Naive thymus-derived CD8-positive, alpha-beta T cell (primary cell): ENCODE measurements at regions not wholly inside any gene's neighbourhood (a gene's known extent, or its start where the extent isn't known, plus 50 kb on each side); places are given as distances from the start of the nearest gene placed in this dataset.

ENCODE experiments used
- ATAC-seq, 2 donors: fragments of 150-1000 bp; cut with Tn5 transposase in 1 of 2; sonication (Bioruptor Pico), chemical (Tn5 transposase) in 1 of 2; 1 replicate in 1 of 2; 2 replicates in 1 of 2; pipeline ENCODE4 v1.10.0; 2021; ENCODE audit warnings: mild to moderate bottlenecking in 2 of 2, moderate library complexity in 2 of 2
- POLR2A ChIA-PET: fragments of 350-600 bp; sonication (Branson Sonifier 250); formaldehyde crosslinking; loops from one replicate; lab custom pipeline; 2021; ENCODE audit warnings: antibody characterized with exemption; lab: Charles Lee
- DNase-seq, 10 donors: peaks; one replicate each; pipeline versions ENCODE4 v3.0.0 to v3.0.0-alpha.2; 2020 to 2022
- H3K27ac Mint-ChIP-seq, 10 donors: one replicate each; pipeline ENCODE4 v1.8.0; 2020 to 2022; ENCODE audit warnings: mild to moderate bottlenecking in 10 of 10, mixed read lengths in 10 of 10, moderate library complexity in 4 of 10, inconsistent platforms in 1 of 10
- H3K27me3 Mint-ChIP-seq, 5 donors: one replicate each; pipeline ENCODE4 v1.8.0; 2021 to 2022; ENCODE audit warnings: mixed read lengths in 5 of 5
- H3K36me3 Mint-ChIP-seq, 3 donors: one replicate each; pipeline ENCODE4 v1.8.0; 2020 to 2022; ENCODE audit warnings: mixed read lengths in 3 of 3, mild to moderate bottlenecking in 2 of 3, inconsistent platforms in 1 of 3
- H3K4me1 Mint-ChIP-seq, 4 donors: one replicate each; pipeline ENCODE4 v1.8.0; 2021 to 2022; ENCODE audit warnings: mixed read lengths in 4 of 4
- H3K4me3 Mint-ChIP-seq, 10 donors: one replicate each; pipeline ENCODE4 v1.8.0; 2020 to 2022; ENCODE audit warnings: mild to moderate bottlenecking in 10 of 10, mixed read lengths in 10 of 10, moderate library complexity in 6 of 10, inconsistent platforms in 1 of 10
- H3K9me3 Mint-ChIP-seq, 9 donors: one replicate each; pipeline ENCODE4 v1.8.0; 2020 to 2022; ENCODE audit warnings: mixed read lengths in 9 of 9, mild to moderate bottlenecking in 3 of 9, inconsistent platforms in 1 of 9, moderate library complexity in 1 of 9

- Mint-ChIP-seq H3K36me3 (no peaks in the 10 kb centered on the region), H3K4me3 (no peak overlapping the region), H3K4me1 (no peaks in the 10 kb centered on the region), H3K9me3 (no peaks in the 10 kb centered on the region), H3K27me3 (peaks cover 26 to 62% (median 52%) of the 10 kb centered on the region in 5 donors), H3K27ac (peak overlapping the region in 1 of 10 donors; percentile 49)
- ATAC-seq (no peak), DNase-seq (no peak)
- POLR2A ChIA-PET: interaction anchor here (0.7 kb wide), 1 partner anchor 7 kb away, joined by 3 read pairs; no protein-coding TSS in a partner anchor
Observed at GRCh38 chr19:13622766-13623715, 116.8 kb upstream of the CACNA1A start.

- Mint-ChIP-seq H3K27ac (no peak overlapping the region), H3K4me3 (no peak overlapping the region), H3K36me3 (no peaks in the 10 kb centered on the region), H3K27me3 (peaks cover 34 to 64% (median 64%) of the 10 kb centered on the region in 5 donors), H3K4me1 (peaks cover 0 to 1% (median 0%) of the 10 kb centered on the region in 4 donors), H3K9me3 (no peaks in the 10 kb centered on the region)
- POLR2A ChIA-PET: no interaction called here
- DNase-seq: no peak
- no peak for ATAC-seq
Observed at GRCh38 chr19:13621413-13621812, 115.1 kb upstream of the CACNA1A start.

- Mint-ChIP-seq H3K36me3 (no peaks in the 10 kb centered on the region), H3K4me3 (no peak overlapping the region), H3K27me3 (peaks cover 37 to 56% (median 46%) of the 10 kb centered on the region in 5 donors), H3K27ac (peak overlapping the region in 1 of 10 donors; percentile 65), H3K4me1 (peaks cover 0 to 2% (median 0%) of the 10 kb centered on the region in 4 donors), H3K9me3 (no peaks in the 10 kb centered on the region)
- ATAC-seq (no peak), DNase-seq (no peak)
- POLR2A ChIA-PET: no interaction called here
Observed at GRCh38 chr19:13619203-13619632, 112.9 kb upstream of the CACNA1A start.

- Mint-ChIP-seq H3K36me3 (no peaks in the 10 kb centered on the region), H3K27me3 (peaks cover 28 to 41% (median 32%) of the 10 kb centered on the region in 5 donors), H3K27ac (no peak overlapping the region), H3K4me3 (no peak overlapping the region), H3K9me3 (no peaks in the 10 kb centered on the region), H3K4me1 (peaks cover 0 to 3% (median 0%) of the 10 kb centered on the region in 4 donors)
- DNase-seq: no peak
- POLR2A ChIA-PET: interaction anchor here (0.6 kb wide), 1 partner anchor 8 kb away, joined by 3 read pairs; no protein-coding TSS in a partner anchor
- no peak for ATAC-seq
Observed at GRCh38 chr19:13615890-13616289, 109.6 kb upstream of the CACNA1A start.

GRCh38 chr19:13613447-13613846, 107.2 kb upstream of the CACNA1A start:
- H3K36me3 Mint-ChIP-seq: no peaks in the 10 kb centered on the region
- H3K4me1 Mint-ChIP-seq: peaks cover 2 to 9% (median 7%) of the 10 kb centered on the region in 4 donors
- POLR2A ChIA-PET: no interaction called here
- no peak overlapping the region for H3K27ac Mint-ChIP-seq
- no peak for DNase-seq
- peaks cover 25 to 40% (median 33%) of the 10 kb centered on the region in 5 donors for H3K27me3 Mint-ChIP-seq
- H3K4me3 Mint-ChIP-seq: no peak overlapping the region
- ATAC-seq: no peak
- no peaks in the 10 kb centered on the region for H3K9me3 Mint-ChIP-seq

GRCh38 chr19:13611596-13611995, 105.3 kb upstream of the CACNA1A start:
- peaks cover 13 to 33% (median 17%) of the 10 kb centered on the region in 5 donors for H3K27me3 Mint-ChIP-seq
- POLR2A ChIA-PET: no interaction called here

GRCh38 chr19:13610039-13610691, 103.9 kb upstream of the CACNA1A start:
- Mint-ChIP-seq H3K4me3 (peak overlapping the region in 2 of 10 donors; percentile 24 to 52), H3K27me3 (peaks cover 9 to 33% (median 13%) of the 10 kb centered on the region in 5 donors), H3K27ac (peak overlapping the region in 2 of 10 donors; percentile 32 to 49), H3K9me3 (no peaks in the 10 kb centered on the region), H3K36me3 (no peaks in the 10 kb centered on the region), H3K4me1 (peaks cover 2 to 11% (median 7%) of the 10 kb centered on the region in 4 donors)
- POLR2A ChIA-PET: no interaction called here
- ATAC-seq: peak in 1 of 2 donors; percentile 40
- no peak for DNase-seq

More at GRCh38 chr19:13611596-13611995, 105.3 kb upstream of the CACNA1A start:
- Mint-ChIP-seq H3K9me3 (no peaks in the 10 kb centered on the region), H3K4me1 (peaks cover 2 to 9% (median 7%) of the 10 kb centered on the region in 4 donors), H3K4me3 (no peak overlapping the region), H3K27ac (peak overlapping the region in 1 of 10 donors; percentile 49), H3K36me3 (no peaks in the 10 kb centered on the region)
- ATAC-seq: no peak
- no peak for DNase-seq

- no peak for DNase-seq
- H3K27ac Mint-ChIP-seq: no peak overlapping the region
- H3K4me1 Mint-ChIP-seq: peaks cover 5 to 24% (median 9%) of the 10 kb centered on the region in 4 donors
- peaks cover 1 to 23% (median 10%) of the 10 kb centered on the region in 5 donors for H3K27me3 Mint-ChIP-seq
- POLR2A ChIA-PET: no interaction called here
- no peak for ATAC-seq
- no peak overlapping the region for H3K4me3 Mint-ChIP-seq
- no peaks in the 10 kb centered on the region for H3K9me3 Mint-ChIP-seq
- no peaks in the 10 kb centered on the region for H3K36me3 Mint-ChIP-seq
Observed at GRCh38 chr19:13606156-13606555, 99.9 kb upstream of the CACNA1A start.

GRCh38 chr19:13604902-13605586, 98.8 kb upstream of the CACNA1A start:
- POLR2A ChIA-PET: no interaction called here
- Mint-ChIP-seq H3K27me3 (peaks cover under 1 to 18% (median 7%) of the 10 kb centered on the region in 5 donors), H3K9me3 (no peaks in the 10 kb centered on the region), H3K4me3 (no peak overlapping the region), H3K36me3 (no peaks in the 10 kb centered on the region), H3K27ac (peak overlapping the region in 3 of 10 donors; percentile 2 to 29 (median 3)), H3K4me1 (peaks cover 3 to 20% (median 6%) of the 10 kb centered on the region in 4 donors)
- ATAC-seq: no peak
- no peak for DNase-seq

GRCh38 chr19:13600802-13601201, 94.5 kb upstream of the CACNA1A start:
- Mint-ChIP-seq H3K4me3 (no peak overlapping the region), H3K36me3 (no peaks in the 10 kb centered on the region), H3K27ac (peak overlapping the region in 1 of 10 donors; percentile 27), H3K4me1 (peaks cover 3 to 15% (median 6%) of the 10 kb centered on the region in 4 donors), H3K27me3 (peaks cover 0 to 23% (median 18%) of the 10 kb centered on the region in 5 donors), H3K9me3 (no peaks in the 10 kb centered on the region)
- POLR2A ChIA-PET: no interaction called here
- DNase-seq: no peak
- ATAC-seq: no peak

GRCh38 chr19:13600091-13600490, 93.8 kb upstream of the CACNA1A start:
- H3K27ac Mint-ChIP-seq: peak overlapping the region in 1 of 10 donors; percentile 81
- DNase-seq (no peak), ATAC-seq (no peak)
- H3K4me3 Mint-ChIP-seq: no peak overlapping the region
- POLR2A ChIA-PET: no interaction called here
- H3K9me3 Mint-ChIP-seq: no peaks in the 10 kb centered on the region
- H3K36me3 Mint-ChIP-seq: no peaks in the 10 kb centered on the region
- peaks cover 2 to 30% (median 18%) of the 10 kb centered on the region in 5 donors for H3K27me3 Mint-ChIP-seq
- peaks cover 3 to 13% (median 4%) of the 10 kb centered on the region in 4 donors for H3K4me1 Mint-ChIP-seq

GRCh38 chr19:13599681-13600080, 93.4 kb upstream of the CACNA1A start:
- Mint-ChIP-seq H3K4me3 (peak overlapping the region in 1 of 10 donors; percentile 7), H3K27ac (no peak overlapping the region), H3K27me3 (peaks cover 3 to 34% (median 20%) of the 10 kb centered on the region in 5 donors), H3K36me3 (no peaks in the 10 kb centered on the region), H3K9me3 (no peaks in the 10 kb centered on the region), H3K4me1 (peaks cover 0 to 9% (median 4%) of the 10 kb centered on the region in 4 donors)
- ATAC-seq: no peak
- no peak for DNase-seq
- POLR2A ChIA-PET: no interaction called here
